Activated B cell treated with CpG ODN at 0.5 μM for 24 hours (primary cell): ENCODE measurements at regions not wholly inside any gene's neighbourhood (a gene's known extent, or its start where the extent isn't known, plus 50 kb on each side); places are given as distances from the start of the nearest gene placed in this dataset.

ENCODE experiments used
- ATAC-seq: fragments of 200-7000 bp; cut with Tn5 transposase; one replicate; pipeline ENCODE4 v1.10.0; 2021; ENCODE audit warnings: low read depth, mild to moderate bottlenecking, moderate library complexity
- CTCF ChIA-PET: fragments of 350-600 bp; sonication (Branson Sonifier 250); formaldehyde crosslinking; loops from one replicate; lab custom pipeline; 2021; ENCODE audit warnings: antibody characterized with exemption; lab: Charles Lee
- POLR2A ChIA-PET: fragments of 350-600 bp; sonication (Branson Sonifier 250); formaldehyde crosslinking; loops from one replicate; lab custom pipeline; 2021; ENCODE audit warnings: antibody characterized with exemption; lab: Charles Lee
- DNase-seq: peaks from one replicate; pipeline ENCODE4 v3.0.0; 2022
- H3K27ac Mint-ChIP-seq: one replicate; pipeline ENCODE4 v1.8.0; 2020; ENCODE audit warnings: mixed read lengths
- H3K27me3 Mint-ChIP-seq: one replicate; pipeline ENCODE4 v1.8.0; 2021; ENCODE audit warnings: mixed read lengths
- H3K36me3 Mint-ChIP-seq: one replicate; pipeline ENCODE4 v1.8.0; 2021; ENCODE audit warnings: low read depth, mixed read lengths
- H3K4me1 Mint-ChIP-seq: one replicate; pipeline ENCODE4 v1.8.0; 2021; ENCODE audit warnings: mixed read lengths
- H3K4me3 Mint-ChIP-seq: one replicate; pipeline ENCODE4 v1.8.0; 2020; ENCODE audit warnings: mild to moderate bottlenecking, mixed read lengths
- H3K9me3 Mint-ChIP-seq: one replicate; pipeline ENCODE4 v1.8.0; 2020; ENCODE audit warnings: mixed read lengths
- CTCF ChIP-seq: fragments of 200-600 bp; IDR thresholded peaks from one replicate; pipeline ENCODE4 v1.8.0; 2022; ENCODE audit warnings: antibody characterized with exemption, mild to moderate bottlenecking
- intact Hi-C: fragments of 100-400 bp; cut with micrococcal nuclease; formaldehyde crosslinking; loops from one replicate; pipeline ENCODE4 v1.15.1; 2024

GRCh38 chr2:116098049-116098448 is 1655.6 kb downstream of the DPP10 start:
- POLR2A ChIA-PET = no interaction called here
- no peaks in the 10 kb centered on the region for H3K4me1 Mint-ChIP-seq
- no peak for ATAC-seq
- no peaks in the 10 kb centered on the region for H3K36me3 Mint-ChIP-seq
- H3K27ac Mint-ChIP-seq = no peak overlapping the region
- no peaks in the 10 kb centered on the region for H3K27me3 Mint-ChIP-seq
- no peak overlapping the region for H3K4me3 Mint-ChIP-seq
- peaks cover 21% of the 10 kb centered on the region for H3K9me3 Mint-ChIP-seq
- TF ChIP-seq CTCF = no peak
- CTCF ChIA-PET = no interaction called here
- intact Hi-C loops = no loop called here
- DNase-seq = no peak

- Mint-ChIP-seq H3K4me3 (no peak overlapping the region), H3K9me3 (peaks cover 2% of the 10 kb centered on the region), H3K36me3 (no peaks in the 10 kb centered on the region), H3K4me1 (no peaks in the 10 kb centered on the region), H3K27ac (no peak overlapping the region), H3K27me3 (no peaks in the 10 kb centered on the region)
- DNase-seq = no peak
- no peak for TF ChIP-seq CTCF
- CTCF ChIA-PET = no interaction called here
- intact Hi-C loops = no loop called here
- ATAC-seq = no peak
- POLR2A ChIA-PET = no interaction called here
Measured at GRCh38 chr2:116109471-116109870, 1667.0 kb downstream of the DPP10 start.

GRCh38 chr2:116117845-116118244 is 1675.4 kb downstream of the DPP10 start:
- ChIA-PET POLR2A (no interaction called here), CTCF (no interaction called here)
- Mint-ChIP-seq H3K36me3 (no peaks in the 10 kb centered on the region), H3K9me3 (peaks cover 8% of the 10 kb centered on the region), H3K4me1 (no peaks in the 10 kb centered on the region), H3K4me3 (no peak overlapping the region), H3K27ac (no peak overlapping the region), H3K27me3 (no peaks in the 10 kb centered on the region)
- intact Hi-C loops = no loop called here
- no peak for TF ChIP-seq CTCF
- no peak for ATAC-seq
- no peak for DNase-seq

- ATAC-seq (no peak), DNase-seq (no peak)
- intact Hi-C loops = no loop called here
- TF ChIP-seq CTCF = no peak
- no peak overlapping the region for H3K27ac Mint-ChIP-seq
- H3K4me3 Mint-ChIP-seq = no peak overlapping the region
- peaks cover 4% of the 10 kb centered on the region for H3K9me3 Mint-ChIP-seq
- H3K36me3 Mint-ChIP-seq = no peaks in the 10 kb centered on the region
- H3K27me3 Mint-ChIP-seq = no peaks in the 10 kb centered on the region
- H3K4me1 Mint-ChIP-seq = no peaks in the 10 kb centered on the region
- ChIA-PET CTCF (no interaction called here), POLR2A (no interaction called here)
Measured at GRCh38 chr2:116132833-116133232, 1681.7 kb upstream of the DDX18 start.

GRCh38 chr2:116133381-116133942 is 1681.0 kb upstream of the DDX18 start:
- H3K36me3 Mint-ChIP-seq = no peaks in the 10 kb centered on the region
- CTCF ChIA-PET = no interaction called here

More at GRCh38 chr2:116133381-116133942, 1681.0 kb upstream of the DDX18 start:
- no peaks in the 10 kb centered on the region for H3K27me3 Mint-ChIP-seq
- H3K4me3 Mint-ChIP-seq = no peak overlapping the region
- no peak for TF ChIP-seq CTCF
- no peaks in the 10 kb centered on the region for H3K4me1 Mint-ChIP-seq
- intact Hi-C loops = no loop called here
- peaks cover 4% of the 10 kb centered on the region for H3K9me3 Mint-ChIP-seq
- no peak overlapping the region for H3K27ac Mint-ChIP-seq
- POLR2A ChIA-PET = no interaction called here
- DNase-seq (no peak), ATAC-seq (no peak)
